SK-N-MC (cell line): ENCODE measurements at regions not wholly inside any gene's neighbourhood (a gene's known extent, or its start where the extent isn't known, plus 50 kb on each side); places are given as distances from the start of the nearest gene placed in this dataset.

Experiments used
- DNase-seq: peaks from one replicate; pipeline ENCODE4 v3.0.0-alpha.2; 2011; ENCODE audit warnings: low read depth, low spot score
- H3K27ac ChIP-seq: fragments of 200-600 bp; sonication (generic); 2 replicates; pipeline ENCODE4 v1.5.1; 2016; ENCODE audit warnings: mixed run types
- H3K36me3 ChIP-seq: fragments of 200-600 bp; sonication (generic); 2 replicates; pipeline ENCODE4 v1.6.1; 2017; ENCODE audit warnings: antibody characterized with exemption, low read length, mixed read lengths; ENCODE audit not compliant: insufficient read depth
- H3K4me3 ChIP-seq: fragments of 200-600 bp; sonication (generic); 2 replicates; pipeline ENCODE4 v1.5.1; 2016
- H3K9ac ChIP-seq: fragments of 200-600 bp; sonication (generic); 2 replicates; pipeline ENCODE4 v1.8.0; 2017; ENCODE audit warnings: mixed run types, mixed read lengths; ENCODE audit not compliant: insufficient read length
- H3K9me3 ChIP-seq: fragments of 200-600 bp; sonication (generic); 2 replicates; pipeline ENCODE4 v1.6.1; 2017; ENCODE audit warnings: low read depth, mild to moderate bottlenecking, antibody characterized with exemption, low read length, moderate library complexity, mixed read lengths
- EZH2 ChIP-seq: fragments of 200-600 bp; sonication (generic); IDR thresholded peaks from one replicate; pipeline ENCODE4 v1.6.1; 2017; ENCODE audit warnings: antibody characterized with exemption
- FOXP2 ChIP-seq: optimal IDR thresholded peaks from 2 replicates; pipeline ENCODE3; 2011; ENCODE audit warnings: mild to moderate bottlenecking, moderate library complexity; ENCODE audit not compliant: insufficient read depth; ENCODE audit errors: extremely low read length, control extremely low read depth
- POLR2AphosphoS5 ChIP-seq: IDR thresholded peaks from 2 replicates; pipeline ENCODE4 v1.6.1; 2012; ENCODE audit warnings: mild to moderate bottlenecking, low read depth, low read length, borderline replicate concordance

- no peak overlapping the region for H3K4me3 ChIP-seq
- H3K9me3 ChIP-seq = no peaks in the 10 kb centered on the region
- no peak overlapping the region for H3K27ac ChIP-seq
- H3K9ac ChIP-seq = no peak overlapping the region
- H3K36me3 ChIP-seq = no peaks in the 10 kb centered on the region
- DNase-seq = no peak
- TF ChIP-seq POLR2AphosphoS5 (no peak), FOXP2 (no peak), EZH2 (no peak)
These were observed 384.0 kb downstream of the RRAGC start for GRCh38 chr1:38475624-38476005.

DNA sequence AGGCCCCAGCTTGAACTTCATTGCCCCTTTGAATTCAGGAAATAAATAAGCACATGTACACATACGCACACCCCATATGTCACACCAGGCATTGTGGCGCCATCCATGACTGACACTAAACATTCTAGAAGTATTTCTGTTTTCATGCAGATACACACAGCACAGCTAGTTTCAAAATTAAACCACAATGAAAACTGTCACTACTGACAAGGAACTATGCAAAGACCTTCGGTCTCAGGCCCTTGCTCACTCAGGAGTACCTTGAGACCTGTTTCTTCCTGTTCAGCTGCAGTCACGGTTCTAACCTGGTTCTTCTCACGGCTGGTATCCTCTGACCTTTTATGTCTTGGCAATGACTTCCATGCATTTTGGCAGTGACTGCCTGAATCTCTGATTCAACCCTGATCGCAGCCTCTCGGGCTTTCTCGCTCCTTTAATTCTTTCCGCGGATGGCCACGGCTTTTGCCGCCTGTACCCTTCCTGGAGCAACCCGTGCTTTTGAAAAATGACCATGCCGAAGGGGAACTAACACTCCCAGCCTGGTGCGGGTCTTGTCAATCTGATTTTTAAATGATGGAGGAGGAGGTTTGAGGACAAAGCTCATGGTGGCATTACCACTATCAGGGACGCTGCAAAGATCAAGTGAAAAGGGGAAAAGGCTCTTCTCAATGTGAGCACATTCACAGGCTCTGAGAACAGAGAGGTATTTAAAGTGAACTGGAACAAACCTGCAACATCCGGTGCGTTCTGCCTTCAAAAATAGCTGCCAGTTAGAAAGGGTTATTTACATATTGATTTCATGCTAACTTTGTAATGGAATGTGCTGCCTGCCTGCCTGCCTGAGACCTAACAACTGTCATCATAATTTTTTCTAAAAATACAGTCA is 384.6 kb downstream of the RRAGC start:
- Histone ChIP-seq H3K9me3 (no peaks in the 10 kb centered on the region), H3K9ac (no peak overlapping the region), H3K27ac (no peak overlapping the region), H3K4me3 (no peak overlapping the region), H3K36me3 (no peaks in the 10 kb centered on the region)
- no peak for DNase-seq
- no peak for TF ChIP-seq FOXP2
- TF ChIP-seq EZH2 = no peak
- TF ChIP-seq POLR2AphosphoS5 = no peak

- H3K4me3 ChIP-seq = no peak overlapping the region
- H3K27ac ChIP-seq = no peak overlapping the region
- H3K9me3 ChIP-seq = no peaks in the 10 kb centered on the region
These were observed 393.1 kb downstream of the RRAGC start for GRCh38 chr1:38466487-38466886.

GRCh38 chr1:38465460-38465859 is 394.1 kb downstream of the RRAGC start:
- Histone ChIP-seq H3K4me3 (no peak overlapping the region), H3K9ac (no peak overlapping the region), H3K27ac (no peak overlapping the region), H3K9me3 (no peaks in the 10 kb centered on the region), H3K36me3 (no peaks in the 10 kb centered on the region)
- DNase-seq = no peak
- no peak for TF ChIP-seq POLR2AphosphoS5
- no peak for TF ChIP-seq EZH2
- no peak for TF ChIP-seq FOXP2

More at GRCh38 chr1:38466487-38466886, 393.1 kb downstream of the RRAGC start:
- H3K36me3 ChIP-seq = no peaks in the 10 kb centered on the region
- no peak for TF ChIP-seq EZH2
- TF ChIP-seq POLR2AphosphoS5 = no peak
- no peak for TF ChIP-seq FOXP2
- DNase-seq = no peak
- no peak overlapping the region for H3K9ac ChIP-seq

DNA sequence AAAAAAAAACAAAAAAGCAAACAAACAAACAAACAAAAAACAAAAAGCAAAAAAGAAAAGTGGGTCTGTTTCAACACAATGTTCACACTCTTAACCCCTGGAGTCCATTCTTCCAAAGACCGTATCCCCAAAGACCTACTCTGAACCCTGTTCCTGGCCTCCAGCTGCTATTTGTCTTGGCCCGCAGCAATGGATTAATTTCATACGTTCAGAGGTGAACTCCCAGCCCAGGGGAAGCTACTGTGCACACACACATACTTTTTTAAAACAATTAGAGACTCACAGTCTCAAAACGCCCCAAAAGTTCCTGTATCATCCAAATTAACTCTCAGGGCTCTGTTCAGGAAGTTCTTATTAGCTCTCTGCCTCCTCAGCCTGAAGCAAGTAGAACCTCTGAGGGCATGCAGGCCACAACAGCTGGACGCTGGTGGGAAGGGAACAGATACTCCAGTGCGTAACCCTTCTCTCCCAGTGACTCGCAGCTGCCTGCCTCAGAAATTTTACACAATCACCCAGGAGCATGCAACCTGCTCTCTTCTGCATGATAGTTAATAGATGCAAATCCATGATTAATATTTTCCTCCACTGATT is 395.4 kb downstream of the RRAGC start:
- Histone ChIP-seq H3K4me3 (no peak overlapping the region), H3K36me3 (no peaks in the 10 kb centered on the region), H3K9me3 (no peaks in the 10 kb centered on the region), H3K9ac (no peak overlapping the region), H3K27ac (no peak overlapping the region)
- DNase-seq = no peak
- no peak for TF ChIP-seq POLR2AphosphoS5
- no peak for TF ChIP-seq FOXP2
- TF ChIP-seq EZH2 = no peak

DNA sequence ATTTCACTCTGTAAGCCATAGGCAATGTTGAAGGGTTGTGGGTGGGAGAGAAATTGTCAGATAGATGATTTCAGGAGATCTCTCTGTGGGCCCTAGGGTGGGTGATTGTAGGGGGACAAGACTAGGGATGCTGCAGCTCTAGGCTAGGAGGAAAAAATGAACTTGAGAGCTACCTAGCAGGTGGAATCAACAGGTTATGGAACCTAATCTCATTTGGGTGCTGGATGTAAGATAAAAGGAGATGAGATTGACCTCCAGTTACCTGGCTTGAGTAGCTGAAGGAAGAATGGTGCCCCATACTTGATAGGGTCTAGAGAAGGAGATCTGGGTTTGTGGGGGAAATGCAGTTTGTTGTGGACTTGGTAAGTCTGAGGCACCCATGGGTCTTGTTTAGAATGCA is 396.5 kb downstream of the RRAGC start:
- H3K27ac ChIP-seq = no peak overlapping the region
- TF ChIP-seq EZH2 = no peak
- no peak overlapping the region for H3K9ac ChIP-seq
- no peak for DNase-seq
- no peaks in the 10 kb centered on the region for H3K36me3 ChIP-seq
- no peak overlapping the region for H3K4me3 ChIP-seq
- no peaks in the 10 kb centered on the region for H3K9me3 ChIP-seq

DNA sequence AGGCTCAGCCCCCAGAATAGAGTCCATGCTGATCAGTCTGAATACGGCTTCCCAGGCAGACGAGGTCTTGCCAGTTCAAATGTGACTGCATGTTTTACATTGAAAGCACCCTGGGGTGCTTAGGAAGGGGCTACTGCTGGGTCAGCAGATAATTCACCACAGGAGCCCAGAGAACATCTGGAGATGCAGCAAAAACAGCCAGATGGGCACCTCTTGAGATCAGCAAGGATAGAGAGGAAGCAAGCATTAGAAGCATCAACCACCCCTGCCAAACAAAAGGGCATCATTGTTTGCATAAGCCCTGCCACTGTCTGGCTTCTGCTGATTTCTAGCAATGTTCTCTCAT is 403.1 kb downstream of the RRAGC start:
- no peaks in the 10 kb centered on the region for H3K9me3 ChIP-seq
- H3K27ac ChIP-seq = no peak overlapping the region
- no peak overlapping the region for H3K9ac ChIP-seq
- DNase-seq = no peak
- H3K36me3 ChIP-seq = no peaks in the 10 kb centered on the region
- TF ChIP-seq EZH2 = no peak
- no peak for TF ChIP-seq FOXP2
- TF ChIP-seq POLR2AphosphoS5 = no peak
- H3K4me3 ChIP-seq = no peak overlapping the region

DNA sequence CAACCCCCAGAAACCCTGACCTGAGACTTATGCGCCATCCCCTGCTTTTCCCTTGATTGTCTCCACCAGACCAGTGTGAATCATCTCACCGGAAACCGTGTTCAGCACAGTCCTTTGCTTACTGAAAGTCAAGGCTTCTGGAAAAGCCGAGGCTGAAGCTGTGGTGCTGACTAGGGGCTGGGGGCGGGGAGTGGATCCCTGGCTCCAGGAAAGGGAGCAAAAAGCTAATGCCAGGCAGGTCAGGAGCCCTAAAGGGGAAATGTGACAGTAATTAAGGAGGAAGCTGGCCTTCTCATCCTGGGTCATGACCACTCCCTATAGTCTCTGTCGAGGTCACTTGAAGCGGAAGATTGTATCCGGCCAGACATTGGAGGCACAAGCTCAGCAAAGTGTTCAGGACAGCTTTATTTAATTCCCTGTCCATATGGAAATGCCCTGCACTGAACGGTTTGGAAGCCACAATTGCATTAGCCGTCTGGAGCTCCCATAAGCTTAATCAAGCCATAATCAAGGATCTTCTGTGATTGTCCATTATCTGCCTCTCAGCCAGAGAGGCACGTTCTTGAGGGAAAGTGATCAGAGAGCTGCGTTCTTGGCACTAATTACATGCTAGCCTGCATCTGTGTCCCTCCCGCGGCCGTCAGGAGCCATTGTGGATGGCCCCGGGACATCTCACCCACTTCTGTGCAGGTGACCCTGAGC is 403.6 kb downstream of the RRAGC start:
- no peak overlapping the region for H3K4me3 ChIP-seq
- no peak for DNase-seq
- H3K9me3 ChIP-seq = no peaks in the 10 kb centered on the region
- no peak for TF ChIP-seq EZH2
- TF ChIP-seq FOXP2 = no peak
- TF ChIP-seq POLR2AphosphoS5 = no peak
- H3K36me3 ChIP-seq = no peaks in the 10 kb centered on the region
- no peak overlapping the region for H3K9ac ChIP-seq
- no peak overlapping the region for H3K27ac ChIP-seq
